CD14-positive monocyte (primary cell): ENCODE measurements at regions not wholly inside any gene's neighbourhood (a gene's known extent, or its start where the extent isn't known, plus 50 kb on each side); places are given as distances from the start of the nearest gene placed in this dataset.

Experiments
- DNase-seq, 3 donors: peaks; one replicate each; pipeline ENCODE4 v3.0.0-alpha.2; 2011 to 2022
- H2AFZ ChIP-seq: 2 replicates; pipeline ENCODE4 v1.6.0; 2012; ENCODE audit warnings: mild to moderate bottlenecking, low read depth, low read length, inconsistent platforms; ENCODE audit not compliant: insufficient read depth, poor library complexity, severe bottlenecking
- H3K27ac ChIP-seq, 2 donors: 1 replicate in 1 of 2; 2 replicates in 1 of 2; pipeline ENCODE4 v1.5.1; 2012 to 2013; ENCODE audit warnings: low read length in 2 of 2, control low read depth in 1 of 2, inconsistent platforms in 1 of 2, low read depth in 1 of 2, mild to moderate bottlenecking in 1 of 2
- H3K27me3 ChIP-seq, 2 donors: one replicate each; pipeline versions ENCODE4 v1.6.0 to v1.6.1; 2011 to 2013; ENCODE audit warnings: low read length in 2 of 2; ENCODE audit not compliant: control insufficient read depth in 2 of 2, insufficient read depth in 2 of 2
- H3K36me3 ChIP-seq, 2 donors: replicated peaks in 1 of 2; 1 replicate in 1 of 2; 2 replicates in 1 of 2; pipeline versions ENCODE4 v1.5.1 to v1.6.1; 2012 to 2013; ENCODE audit warnings: low read length in 2 of 2, control low read depth in 1 of 2, inconsistent platforms in 1 of 2, mild to moderate bottlenecking in 1 of 2; ENCODE audit not compliant: insufficient read depth in 2 of 2, control insufficient read depth in 1 of 2
- H3K4me1 ChIP-seq, 2 donors: 1 replicate in 1 of 2; 2 replicates in 1 of 2; pipeline versions ENCODE4 v1.5.1 to v1.6.1; 2012 to 2013; ENCODE audit warnings: low read length in 2 of 2, control low read depth in 1 of 2, inconsistent platforms in 1 of 2, mild to moderate bottlenecking in 1 of 2, moderate library complexity in 1 of 2; ENCODE audit not compliant: insufficient read depth in 2 of 2, control insufficient read depth in 1 of 2
- H3K4me2 ChIP-seq: replicated peaks from 2 replicates; pipeline ENCODE3; 2012; ENCODE audit warnings: low read length, moderate library complexity, mild to moderate bottlenecking; ENCODE audit not compliant: poor library complexity, severe bottlenecking; ENCODE audit errors: extremely low read depth
- H3K4me3 ChIP-seq, 3 experiments: fragments of 200-600 bp in 1 of 3; sonication (generic) in 1 of 3; replicated peaks in 1 of 3; 1 replicate in 2 of 3; 2 replicates in 1 of 3; pipeline ENCODE4 v1.5.1; 2011 to 2013; ENCODE audit warnings: low read length in 3 of 3, mild to moderate bottlenecking in 3 of 3, control low read depth in 2 of 3, low read depth in 2 of 3, inconsistent platforms in 1 of 3, moderate library complexity in 1 of 3
- H3K79me2 ChIP-seq: 2 replicates; pipeline ENCODE4 v1.6.0; 2012; ENCODE audit warnings: mild to moderate bottlenecking, control low read depth, inconsistent platforms, low read length, moderate library complexity; ENCODE audit not compliant: insufficient read depth
- H3K9ac ChIP-seq: 2 replicates; pipeline ENCODE4 v1.6.0; 2017; ENCODE audit warnings: low read length, mild to moderate bottlenecking; ENCODE audit not compliant: insufficient read depth, poor library complexity, severe bottlenecking
- H3K9me3 ChIP-seq, 2 donors: replicated peaks in 1 of 2; 1 replicate in 1 of 2; 2 replicates in 1 of 2; pipeline versions ENCODE4 v1.5.1 to v1.6.1; 2012 to 2013; ENCODE audit warnings: low read length in 2 of 2, control low read depth in 1 of 2; ENCODE audit not compliant: control insufficient read depth in 1 of 2, insufficient read depth in 1 of 2
- H4K20me1 ChIP-seq: 2 replicates; pipeline ENCODE4 v1.6.0; 2012; ENCODE audit warnings: mild to moderate bottlenecking, low read length, control low read depth, moderate library complexity; ENCODE audit not compliant: insufficient read depth
- H3K27ac Mint-ChIP-seq, 7 donors: one replicate each; pipeline ENCODE4 v1.8.0; 2020; ENCODE audit warnings: mild to moderate bottlenecking in 7 of 7, mixed read lengths in 7 of 7, moderate library complexity in 6 of 7, inconsistent platforms in 2 of 7
- H3K27me3 Mint-ChIP-seq, 3 donors: one replicate each; pipeline ENCODE4 v1.8.0; 2021 to 2022; ENCODE audit warnings: low read depth in 3 of 3, mild to moderate bottlenecking in 3 of 3, mixed read lengths in 3 of 3, moderate library complexity in 3 of 3, inconsistent platforms in 1 of 3
- H3K36me3 Mint-ChIP-seq, 2 donors: one replicate each; pipeline ENCODE4 v1.8.0; 2020; ENCODE audit warnings: mixed read lengths in 2 of 2, inconsistent platforms in 1 of 2, mild to moderate bottlenecking in 1 of 2
- H3K4me1 Mint-ChIP-seq: one replicate; pipeline ENCODE4 v1.8.0; 2020; ENCODE audit warnings: mild to moderate bottlenecking, mixed read lengths
- H3K4me3 Mint-ChIP-seq, 2 donors: one replicate each; pipeline ENCODE4 v1.8.0; 2020; ENCODE audit warnings: mild to moderate bottlenecking in 2 of 2, mixed read lengths in 2 of 2, moderate library complexity in 1 of 2
- H3K9me3 Mint-ChIP-seq, 7 donors: one replicate each; pipeline ENCODE4 v1.8.0; 2020 to 2022; ENCODE audit warnings: mixed read lengths in 7 of 7, mild to moderate bottlenecking in 6 of 7, moderate library complexity in 6 of 7, inconsistent platforms in 2 of 7
- WGBS: methylation state at CpG from one replicate; pipeline ENCODE4 v1.1.5; 2013; ENCODE audit warnings: missing lambda C conversion rate; ENCODE audit not compliant: insufficient coverage; 5-methylcytosine and 5-hydroxymethylcytosine counted together
- intact Hi-C, 2 donors: fragments of 100-400 bp; cut with micrococcal nuclease; formaldehyde crosslinking; loops; one replicate each; pipeline versions ENCODE4 v1.15.0 to v1.15.1; 2023
- TF ChIP-seq, protein P1 (sequence below): fragments of 200-600 bp; IDR thresholded peaks from one replicate; pipeline ENCODE4 v1.8.0; 2022; ENCODE audit warnings: antibody characterized with exemption, mild to moderate bottlenecking

- WGBS: 33% methylated on average over 1 of the region's 1 CpG
- Histone ChIP-seq H2AFZ (no peak overlapping the region), H3K36me3 (no peaks in the 10 kb centered on the region), H3K27ac (no peak overlapping the region), H3K4me1 (no peaks in the 10 kb centered on the region), H3K27me3 (no peaks in the 10 kb centered on the region), H3K4me3 (no peak overlapping the region), H3K79me2 (no peaks in the 10 kb centered on the region), H3K4me2 (no peak overlapping the region), H3K9me3 (no peaks in the 10 kb centered on the region), H4K20me1 (no peaks in the 10 kb centered on the region), H3K9ac (no peak overlapping the region)
- DNase-seq: no peak
- Mint-ChIP-seq H3K4me1 (no peaks in the 10 kb centered on the region), H3K36me3 (no peaks in the 10 kb centered on the region), H3K4me3 (no peak overlapping the region), H3K27ac (no peak overlapping the region), H3K27me3 (no peaks in the 10 kb centered on the region), H3K9me3 (peaks cover 0 to 3% (median 0%) of the 10 kb centered on the region in 7 donors)
- intact Hi-C loops: no loop called here
- TF ChIP-seq, protein P1, sequence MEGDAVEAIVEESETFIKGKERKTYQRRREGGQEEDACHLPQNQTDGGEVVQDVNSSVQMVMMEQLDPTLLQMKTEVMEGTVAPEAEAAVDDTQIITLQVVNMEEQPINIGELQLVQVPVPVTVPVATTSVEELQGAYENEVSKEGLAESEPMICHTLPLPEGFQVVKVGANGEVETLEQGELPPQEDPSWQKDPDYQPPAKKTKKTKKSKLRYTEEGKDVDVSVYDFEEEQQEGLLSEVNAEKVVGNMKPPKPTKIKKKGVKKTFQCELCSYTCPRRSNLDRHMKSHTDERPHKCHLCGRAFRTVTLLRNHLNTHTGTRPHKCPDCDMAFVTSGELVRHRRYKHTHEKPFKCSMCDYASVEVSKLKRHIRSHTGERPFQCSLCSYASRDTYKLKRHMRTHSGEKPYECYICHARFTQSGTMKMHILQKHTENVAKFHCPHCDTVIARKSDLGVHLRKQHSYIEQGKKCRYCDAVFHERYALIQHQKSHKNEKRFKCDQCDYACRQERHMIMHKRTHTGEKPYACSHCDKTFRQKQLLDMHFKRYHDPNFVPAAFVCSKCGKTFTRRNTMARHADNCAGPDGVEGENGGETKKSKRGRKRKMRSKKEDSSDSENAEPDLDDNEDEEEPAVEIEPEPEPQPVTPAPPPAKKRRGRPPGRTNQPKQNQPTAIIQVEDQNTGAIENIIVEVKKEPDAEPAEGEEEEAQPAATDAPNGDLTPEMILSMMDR: no peak
Observed at GRCh38 chr3:22431334-22431733, 680.3 kb upstream of the ZNF385D start.

- no peaks in the 10 kb centered on the region for H3K27me3 ChIP-seq
- 86% methylated on average over 3 of the region's 4 CpGs for WGBS
- no peaks in the 10 kb centered on the region for H3K79me2 ChIP-seq
- Mint-ChIP-seq H3K4me1 (no peaks in the 10 kb centered on the region), H3K4me3 (no peak overlapping the region), H3K36me3 (no peaks in the 10 kb centered on the region), H3K27ac (no peak overlapping the region), H3K9me3 (peaks cover 0 to 2% (median 0%) of the 10 kb centered on the region in 7 donors), H3K27me3 (peaks cover 0 to 3% (median 2%) of the 10 kb centered on the region in 3 donors)
- H3K4me1 ChIP-seq: no peaks in the 10 kb centered on the region
- H4K20me1 ChIP-seq: no peaks in the 10 kb centered on the region
- no peak overlapping the region for H3K4me2 ChIP-seq
- H3K36me3 ChIP-seq: no peaks in the 10 kb centered on the region
- intact Hi-C loops: no loop called here
- H3K9ac ChIP-seq: no peak overlapping the region
- TF ChIP-seq, protein P1: no peak
- H2AFZ ChIP-seq: no peak overlapping the region
- no peak overlapping the region for H3K27ac ChIP-seq
- H3K9me3 ChIP-seq: no peaks in the 10 kb centered on the region
- DNase-seq: no peak
- H3K4me3 ChIP-seq: no peak overlapping the region
Observed at GRCh38 chr3:22439626-22440025, 688.6 kb upstream of the ZNF385D start.
